ENCODE measurements at regions not wholly inside any gene's neighbourhood (a gene's known extent, or its start where the extent isn't known, plus 50 kb on each side); places are given as distances from the start of the nearest gene placed in this dataset.
"Not testable (repeated sequence)": the region's sequence is repeated elsewhere in the genome, so short reads cannot be mapped to it uniquely, and the experiment has no call there.

- H2BK20ac ChIP-seq (ENCODE audit: low read depth, low read length): no peak overlapping the region
- ATAC-seq (ENCODE audit: low read depth) (no peak), DNase-seq (no peak)
- no peak overlapping the region for H3K56ac ChIP-seq (ENCODE audit: extremely low read depth, insufficient read depth, low read length)
- peak; percentile 65 for TF ChIP-seq MAFK (IDR thresholded peaks at IDR 0.05; ENCODE audit: low read depth, low read length)
- TF ChIP-seq CTCF (conservative IDR thresholded peaks at IDR 0.05; ENCODE audit: low read depth, low read length): no peak
- H3K79me1 ChIP-seq (ENCODE audit: low read depth in 1 of 2, low read length in 2 of 2): no peaks in the 10 kb centered on the region
- intact Hi-C loops (cut with micrococcal nuclease): no loop called here
- no peak overlapping the region for H3K4me2 ChIP-seq (ENCODE audit: low read depth, low read length)
- H3K4ac ChIP-seq (ENCODE audit: low read depth, low read length): no peak overlapping the region
- H3K36me3 ChIP-seq (ENCODE audit: control insufficient read depth, insufficient read depth, low read length): no peaks in the 10 kb centered on the region
- no peak overlapping the region for H3K23ac ChIP-seq (ENCODE audit: low read depth, low read length)
- BruUV-seq (replicated peaks): no TSS peak
- ChIA-PET POLR2A (ENCODE audit: unreplicated experiment) (no interaction called here), CTCF (no interaction called here)
- no peak overlapping the region for H2AK5ac ChIP-seq (ENCODE audit: low read depth, low read length)
- no peak overlapping the region for H4K8ac ChIP-seq (ENCODE audit: low read depth in 2 of 2, low read length in 2 of 2)
- WGBS, 2 experiments (ENCODE audit: extremely low coverage in 2 of 2, insufficient read length in 1 of 2): no CpG with 5 or more reads among the region's 2 CpGs
- H3K9me3 ChIP-seq (ENCODE audit: control insufficient read depth, insufficient read depth, low read length): no peaks in the 10 kb centered on the region
- no peaks in the 10 kb centered on the region for H3K27me3 ChIP-seq (ENCODE audit: control insufficient read depth, insufficient read depth, low read length)
- H3K9ac ChIP-seq (ENCODE audit: low read depth, low read length): no peak overlapping the region
- H3K4me3 ChIP-seq (ENCODE audit: insufficient read depth, low read depth, low read length): no peak overlapping the region
- no peaks in the 10 kb centered on the region for H3K4me1 ChIP-seq (ENCODE audit: control insufficient read depth, insufficient read depth, low read length)
- in situ Hi-C loops (cut with MboI; ENCODE audit: low sequenced_read_pairs): no loop called here
- H4K5ac ChIP-seq (ENCODE audit: low read depth, low read length): no peak overlapping the region
- H4K20me1 ChIP-seq (ENCODE audit: insufficient read depth, low read length): no peaks in the 10 kb centered on the region
- no peaks in the 10 kb centered on the region for H3K9me1 ChIP-seq (ENCODE audit: insufficient read depth, low read length)
- H4K91ac ChIP-seq (ENCODE audit: insufficient read depth, low read depth, low read length): no peak overlapping the region
- H2AFZ ChIP-seq (replicated peaks; ENCODE audit: low read length, poor library complexity): no peak overlapping the region
- H2AK9ac ChIP-seq (replicated peaks; ENCODE audit: low read depth, low read length, poor library complexity): no peak overlapping the region
- H3K27ac ChIP-seq (ENCODE audit: insufficient read depth, low read length): no peak overlapping the region
- H3K14ac ChIP-seq (replicated peaks; ENCODE audit: low read depth, low read length): no peak overlapping the region
- no peak overlapping the region for H2BK15ac ChIP-seq (ENCODE audit: low read depth, low read length)
- H3K18ac ChIP-seq (ENCODE audit: low read depth, low read length): no peak overlapping the region
- dilution Hi-C loops (cut with HindIII; ENCODE audit: low sequenced_read_pairs, unreplicated experiment): no loop called here
- no peak overlapping the region for H2BK120ac ChIP-seq (ENCODE audit: low read depth, low read length)
- H2BK5ac ChIP-seq (ENCODE audit: low read depth, low read length, poor library complexity, severe bottlenecking): no peak overlapping the region
These were observed 252.3 kb upstream of the PODXL start for GRCh38 chr7:131808736-131809135.

GRCh38 chr7:131808156-131808555 is 251.7 kb upstream of the PODXL start:
- H2BK5ac ChIP-seq (ENCODE audit: low read depth, low read length, poor library complexity, severe bottlenecking); H3K36me3 ChIP-seq (ENCODE audit: control insufficient read depth, insufficient read depth, low read length); H3K14ac ChIP-seq (replicated peaks; ENCODE audit: low read depth, low read length); H3K4me2 ChIP-seq (ENCODE audit: low read depth, low read length); H3K4me3 ChIP-seq (ENCODE audit: insufficient read depth, low read depth, low read length); H3K9me3 ChIP-seq (ENCODE audit: control insufficient read depth, insufficient read depth, low read length); DNase-seq; H2BK20ac ChIP-seq (ENCODE audit: low read depth, low read length); H2BK120ac ChIP-seq (ENCODE audit: low read depth, low read length); H4K20me1 ChIP-seq (ENCODE audit: insufficient read depth, low read length); H3K56ac ChIP-seq (ENCODE audit: extremely low read depth, insufficient read depth, low read length); H3K4me1 ChIP-seq (ENCODE audit: control insufficient read depth, insufficient read depth, low read length); H4K91ac ChIP-seq (ENCODE audit: insufficient read depth, low read depth, low read length); H2AK5ac ChIP-seq (ENCODE audit: low read depth, low read length); BruUV-seq (replicated peaks); ATAC-seq (ENCODE audit: low read depth); H4K5ac ChIP-seq (ENCODE audit: low read depth, low read length); H3K23ac ChIP-seq (ENCODE audit: low read depth, low read length); H4K8ac ChIP-seq (ENCODE audit: low read depth in 2 of 2, low read length in 2 of 2); dilution Hi-C loops (cut with HindIII; ENCODE audit: low sequenced_read_pairs, unreplicated experiment); intact Hi-C loops (cut with micrococcal nuclease); H3K9me1 ChIP-seq (ENCODE audit: insufficient read depth, low read length); H3K4ac ChIP-seq (ENCODE audit: low read depth, low read length); H2AK9ac ChIP-seq (replicated peaks; ENCODE audit: low read depth, low read length, poor library complexity); H2BK15ac ChIP-seq (ENCODE audit: low read depth, low read length); H3K27me3 ChIP-seq (ENCODE audit: control insufficient read depth, insufficient read depth, low read length); in situ Hi-C loops (cut with MboI; ENCODE audit: low sequenced_read_pairs); H3K79me1 ChIP-seq (ENCODE audit: low read depth in 1 of 2, low read length in 2 of 2); POLR2A ChIA-PET (ENCODE audit: unreplicated experiment); H2AFZ ChIP-seq (replicated peaks; ENCODE audit: low read length, poor library complexity); H3K9ac ChIP-seq (ENCODE audit: low read depth, low read length); H3K18ac ChIP-seq (ENCODE audit: low read depth, low read length); H3K27ac ChIP-seq (ENCODE audit: insufficient read depth, low read length): not testable (repeated sequence)
- no CpG with 5 or more reads among the region's 8 CpGs for WGBS, 2 experiments (ENCODE audit: extremely low coverage in 2 of 2, insufficient read length in 1 of 2)
- CTCF ChIA-PET: interaction anchor here (0.9 kb wide), 1 partner anchor 51 kb away, joined by 3 read pairs; no protein-coding TSS in a partner anchor

All from IMR-90 (cell line).